H9 (cell line): ENCODE measurements at regions not wholly inside any gene's neighbourhood (a gene's known extent, or its start where the extent isn't known, plus 50 kb on each side); places are given as distances from the start of the nearest gene placed in this dataset.

Source experiments
- DNase-seq: peaks from one replicate; pipeline ENCODE4 v3.0.0-alpha.2; 2017
- H2AFZ ChIP-seq: one replicate; pipeline ENCODE4 v1.6.1; 2013; ENCODE audit warnings: mild to moderate bottlenecking, low read length, control low read depth, moderate library complexity
- H2AK5ac ChIP-seq: 2 replicates; pipeline ENCODE4 v1.6.1; 2013; ENCODE audit warnings: low read length, control low read depth, mixed read lengths; ENCODE audit not compliant: insufficient read length
- H2BK120ac ChIP-seq: one replicate; pipeline ENCODE4 v1.6.1; 2013; ENCODE audit warnings: low read depth, mild to moderate bottlenecking, low read length, control low read depth, inconsistent platforms; ENCODE audit not compliant: poor library complexity, severe bottlenecking
- H2BK12ac ChIP-seq: 2 replicates; pipeline ENCODE4 v1.6.1; 2013; ENCODE audit warnings: low read length, control low read depth, mixed read lengths, low read depth; ENCODE audit not compliant: insufficient read length
- H2BK15ac ChIP-seq: 2 replicates; pipeline ENCODE4 v1.6.1; 2013; ENCODE audit warnings: low read depth, low read length, control low read depth
- H2BK20ac ChIP-seq: one replicate; pipeline ENCODE4 v1.6.1; 2013; ENCODE audit warnings: low read depth, mild to moderate bottlenecking, low read length, control low read depth, inconsistent platforms; ENCODE audit not compliant: poor library complexity, severe bottlenecking
- H2BK5ac ChIP-seq: 2 replicates; pipeline ENCODE4 v1.6.1; 2013; ENCODE audit warnings: low read length, control low read depth, mixed read lengths; ENCODE audit not compliant: insufficient read length
- H3K14ac ChIP-seq: 2 replicates; pipeline ENCODE4 v1.6.1; 2013; ENCODE audit warnings: low read length, control low read depth; ENCODE audit not compliant: insufficient read depth
- H3K18ac ChIP-seq: 2 replicates; pipeline ENCODE4 v1.6.1; 2013; ENCODE audit warnings: low read depth, mild to moderate bottlenecking, mixed read lengths, low read length, control low read depth; ENCODE audit not compliant: insufficient read length
- H3K23ac ChIP-seq: 2 replicates; pipeline ENCODE4 v1.6.1; 2013; ENCODE audit warnings: low read length, control low read depth, mixed read lengths, low read depth; ENCODE audit not compliant: insufficient read length
- H3K23me2 ChIP-seq: 2 replicates; pipeline ENCODE4 v1.6.1; 2013; ENCODE audit warnings: low read depth, mild to moderate bottlenecking, mixed read lengths, low read length, control low read depth; ENCODE audit not compliant: insufficient read length, poor library complexity, severe bottlenecking
- H3K27ac ChIP-seq: 2 replicates; pipeline ENCODE4 v1.5.1; 2013; ENCODE audit warnings: low read length, control low read depth, mixed read lengths, low read depth; ENCODE audit not compliant: insufficient read length
- H3K27me3 ChIP-seq: 2 replicates; pipeline ENCODE4 v1.6.1; 2013; ENCODE audit warnings: low read length, control low read depth, inconsistent platforms; ENCODE audit not compliant: insufficient read depth
- H3K4ac ChIP-seq: 2 replicates; pipeline ENCODE4 v1.6.1; 2013; ENCODE audit warnings: low read depth, mild to moderate bottlenecking, control low read depth, inconsistent platforms, low read length, moderate library complexity
- H3K4me1 ChIP-seq: 2 replicates; pipeline ENCODE4 v1.6.1; 2013; ENCODE audit warnings: low read length, control low read depth, inconsistent platforms; ENCODE audit not compliant: insufficient read depth
- H3K4me2 ChIP-seq: 2 replicates; pipeline ENCODE4 v1.6.1; 2013; ENCODE audit warnings: low read length, control low read depth, mixed read lengths; ENCODE audit not compliant: insufficient read length, insufficient read depth
- H3K56ac ChIP-seq: 2 replicates; pipeline ENCODE4 v1.6.1; 2013; ENCODE audit warnings: low read depth, mild to moderate bottlenecking, mixed read lengths, low read length, control low read depth; ENCODE audit not compliant: insufficient read length
- H3K79me1 ChIP-seq: 2 replicates; pipeline ENCODE4 v1.6.1; 2013; ENCODE audit warnings: low read depth, mild to moderate bottlenecking, moderate library complexity, low read length, control low read depth, inconsistent platforms; ENCODE audit not compliant: insufficient read depth, poor library complexity, severe bottlenecking
- H3K79me2 ChIP-seq: 2 replicates; pipeline ENCODE4 v1.6.1; 2013; ENCODE audit warnings: low read length, control low read depth, inconsistent platforms; ENCODE audit not compliant: insufficient read depth
- H3K9ac ChIP-seq: 2 replicates; pipeline ENCODE4 v1.6.1; 2013; ENCODE audit warnings: low read length, control low read depth, mixed read lengths; ENCODE audit not compliant: insufficient read length; ENCODE audit errors: extremely low read depth
- H3K9me3 ChIP-seq: one replicate; pipeline ENCODE4 v1.6.1; 2013; ENCODE audit warnings: low read depth, low read length, inconsistent platforms; ENCODE audit not compliant: control insufficient read depth
- H3T11ph ChIP-seq: one replicate; pipeline ENCODE4 v1.6.1; 2013; ENCODE audit warnings: mild to moderate bottlenecking, low read length, control low read depth, inconsistent platforms
- H4K20me1 ChIP-seq: one replicate; pipeline ENCODE4 v1.6.1; 2013; ENCODE audit not compliant: control insufficient read depth, insufficient read length, insufficient read depth
- H4K5ac ChIP-seq: 2 replicates; pipeline ENCODE4 v1.6.1; 2013; ENCODE audit warnings: low read depth, mild to moderate bottlenecking, mixed read lengths, low read length, control low read depth; ENCODE audit not compliant: insufficient read length
- H4K8ac ChIP-seq: replicated peaks from 2 replicates; pipeline ENCODE4 v1.6.1; 2013; ENCODE audit warnings: low read length, control low read depth, mixed read lengths, low read depth; ENCODE audit not compliant: insufficient read length
- H4K91ac ChIP-seq: 2 replicates; pipeline ENCODE4 v1.6.1; 2013; ENCODE audit warnings: low read depth, mild to moderate bottlenecking, moderate library complexity, mixed read lengths, low read length, control low read depth; ENCODE audit not compliant: insufficient read length
- H3K27ac Mint-ChIP-seq, 3 experiments: 2 replicates in 2 of 3; 3 replicates in 1 of 3; pipeline ENCODE4 v1.8.0; 2020 to 2021; ENCODE audit warnings: mixed read lengths in 3 of 3, mild to moderate bottlenecking in 1 of 3, moderate library complexity in 1 of 3
- H3K27me3 Mint-ChIP-seq: 2 replicates; pipeline ENCODE4 v1.8.0; 2021; ENCODE audit warnings: low read depth, mild to moderate bottlenecking, moderate library complexity, mixed read lengths
- H3K36me3 Mint-ChIP-seq, 3 experiments: 2 replicates in 2 of 3; 3 replicates in 1 of 3; pipeline ENCODE4 v1.8.0; 2020 to 2021; ENCODE audit warnings: low read depth in 3 of 3, mixed read lengths in 3 of 3; ENCODE audit not compliant: insufficient read depth in 1 of 3
- H3K4me1 Mint-ChIP-seq, 2 experiments: 2 replicates each; pipeline ENCODE4 v1.8.0; 2020; ENCODE audit warnings: mixed read lengths in 2 of 2
- H3K4me3 Mint-ChIP-seq, 2 experiments: 2 replicates in 1 of 2; 3 replicates in 1 of 2; pipeline ENCODE4 v1.8.0; 2020 to 2021; ENCODE audit warnings: mild to moderate bottlenecking in 2 of 2, mixed read lengths in 2 of 2, moderate library complexity in 1 of 2
- H3K9me3 Mint-ChIP-seq, 2 experiments: 2 replicates in 1 of 2; 3 replicates in 1 of 2; pipeline ENCODE4 v1.8.0; 2020; ENCODE audit warnings: mild to moderate bottlenecking in 2 of 2, mixed read lengths in 2 of 2, moderate library complexity in 1 of 2
- WGBS: extraction: QIAGEN DNeasy Blood & Tissue Kit; methylation state at CpG from one replicate; pipeline ENCODE4 v1.1.7; 2013; ENCODE audit warnings: missing lambda C conversion rate, low lambda C conversion rate, mixed read lengths; ENCODE audit not compliant: insufficient read length; ENCODE audit errors: extremely low coverage; 5-methylcytosine and 5-hydroxymethylcytosine counted together
- TF ChIP-seq, protein P1 (sequence below): fragments of 200-600 bp; sonication (generic); conservative IDR thresholded peaks from 3 replicates; pipeline ENCODE4 v1.8.0; 2021; ENCODE audit warnings: antibody characterized with exemption, mild to moderate bottlenecking

DNA sequence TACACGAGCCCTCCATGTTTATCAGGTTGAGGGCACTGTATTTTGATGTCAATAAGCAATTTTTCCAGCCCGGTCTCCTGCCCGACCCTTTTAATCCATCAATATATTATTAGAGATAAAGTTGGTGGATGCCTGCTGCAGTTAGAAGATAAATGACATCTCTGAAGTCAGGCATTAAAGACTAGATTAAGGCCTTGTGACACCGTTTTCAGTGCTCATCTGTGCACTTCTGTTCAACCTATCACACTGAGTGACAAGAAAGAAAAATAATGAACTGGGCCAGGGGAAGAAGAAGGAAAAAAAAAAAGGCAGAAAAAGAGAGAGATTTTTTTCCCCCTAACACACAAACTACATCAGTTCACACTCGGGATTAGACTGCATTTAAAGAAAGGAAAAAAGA is 371.8 kb downstream of the IL20RB start:
- Mint-ChIP-seq H3K27ac (no peak overlapping the region), H3K27me3 (no peaks in the 10 kb centered on the region; the same call in 1 of the 2 replicates), H3K9me3 (peaks cover 3 to 4% of the 10 kb centered on the region in 2 experiments; a peak in 3 of 5 replicates), H3K4me1 (peaks cover 18 to 21% of the 10 kb centered on the region in 2 experiments), H3K36me3 (peaks cover 0 to 4% (median 2%) of the 10 kb centered on the region in 3 experiments; a peak in 3 of 7 replicates), H3K4me3 (no peak overlapping the region)
- Histone ChIP-seq H2BK5ac (no peak overlapping the region), H4K8ac (no peak overlapping the region), H2BK12ac (no peak overlapping the region), H3K27me3 (no peaks in the 10 kb centered on the region), H3K14ac (no peak overlapping the region), H3K23me2 (no peaks in the 10 kb centered on the region), H3K4ac (no peak overlapping the region), H2BK20ac (no peak overlapping the region), H2BK15ac (no peak overlapping the region), H3K9me3 (no peaks in the 10 kb centered on the region), H3K4me1 (no peaks in the 10 kb centered on the region), H3K27ac (no peak overlapping the region), H4K20me1 (no peaks in the 10 kb centered on the region), H4K91ac (no peak overlapping the region), H3K18ac (no peak overlapping the region), H3K23ac (no peak overlapping the region), H2AFZ (no peak overlapping the region), H3K4me2 (no peak overlapping the region), H2AK5ac (no peak overlapping the region), H3K56ac (no peak overlapping the region), H3K79me2 (no peaks in the 10 kb centered on the region), H3K9ac (no peak overlapping the region), H3K79me1 (no peaks in the 10 kb centered on the region), H4K5ac (no peak overlapping the region), H2BK120ac (no peak overlapping the region), H3T11ph (no peak overlapping the region)
- TF ChIP-seq, protein P1, sequence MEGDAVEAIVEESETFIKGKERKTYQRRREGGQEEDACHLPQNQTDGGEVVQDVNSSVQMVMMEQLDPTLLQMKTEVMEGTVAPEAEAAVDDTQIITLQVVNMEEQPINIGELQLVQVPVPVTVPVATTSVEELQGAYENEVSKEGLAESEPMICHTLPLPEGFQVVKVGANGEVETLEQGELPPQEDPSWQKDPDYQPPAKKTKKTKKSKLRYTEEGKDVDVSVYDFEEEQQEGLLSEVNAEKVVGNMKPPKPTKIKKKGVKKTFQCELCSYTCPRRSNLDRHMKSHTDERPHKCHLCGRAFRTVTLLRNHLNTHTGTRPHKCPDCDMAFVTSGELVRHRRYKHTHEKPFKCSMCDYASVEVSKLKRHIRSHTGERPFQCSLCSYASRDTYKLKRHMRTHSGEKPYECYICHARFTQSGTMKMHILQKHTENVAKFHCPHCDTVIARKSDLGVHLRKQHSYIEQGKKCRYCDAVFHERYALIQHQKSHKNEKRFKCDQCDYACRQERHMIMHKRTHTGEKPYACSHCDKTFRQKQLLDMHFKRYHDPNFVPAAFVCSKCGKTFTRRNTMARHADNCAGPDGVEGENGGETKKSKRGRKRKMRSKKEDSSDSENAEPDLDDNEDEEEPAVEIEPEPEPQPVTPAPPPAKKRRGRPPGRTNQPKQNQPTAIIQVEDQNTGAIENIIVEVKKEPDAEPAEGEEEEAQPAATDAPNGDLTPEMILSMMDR = no peak
- no peak for DNase-seq
- no CpG with 5 or more reads among the region's 5 CpGs for WGBS
